Activated CD4-positive, alpha-beta T cell treated with anti-CD3 and anti-CD28 coated beads for 1 hour (primary cell): ENCODE measurements at regions not wholly inside any gene's neighbourhood (a gene's known extent, or its start where the extent isn't known, plus 50 kb on each side); places are given as distances from the start of the nearest gene placed in this dataset.
A peak's percentile ranks its signal among the peaks of the same experiment; 100 is the strongest.
"Not testable (repeated sequence)": the region's sequence is repeated elsewhere in the genome, so short reads cannot be mapped to it uniquely, and the experiment has no call there.

Experiments used
- DNase-seq: peaks from one replicate; pipeline ENCODE4 v3.0.0-alpha.2; 2020

- peak; percentile 31 for DNase-seq
Observed at GRCh38 chr5:1666812-1667588, 132.6 kb downstream of the MRPL36 start.

GRCh38 chr5:1666221-1666620, 133.4 kb downstream of the MRPL36 start:
- no peak for DNase-seq

- DNase-seq = no peak
Observed at GRCh38 chr5:1665803-1666202, 133.8 kb downstream of the MRPL36 start.

GRCh38 chr5:1665231-1665630, 134.4 kb downstream of the MRPL36 start:
- DNase-seq = no peak

GRCh38 chr5:1663186-1663585, 136.5 kb downstream of the MRPL36 start:
- no peak for DNase-seq

GRCh38 chr5:1662559-1663085, 137.0 kb downstream of the MRPL36 start:
- no peak for DNase-seq

- DNase-seq = no peak
Observed at GRCh38 chr5:1661831-1662558, 137.6 kb downstream of the MRPL36 start.

GRCh38 chr5:1661311-1661710, 137.6 kb upstream of the LPCAT1 start:
- no peak for DNase-seq

- no peak for DNase-seq
Observed at GRCh38 chr5:1660511-1660910, 136.8 kb upstream of the LPCAT1 start.

GRCh38 chr5:1660001-1660400, 136.2 kb upstream of the LPCAT1 start:
- no peak for DNase-seq

GRCh38 chr5:1659100-1659981, 135.6 kb upstream of the LPCAT1 start:
- DNase-seq = no peak

GRCh38 chr5:1658665-1659064, 134.9 kb upstream of the LPCAT1 start:
- DNase-seq = no peak

- no peak for DNase-seq
Observed at GRCh38 chr5:1657161-1657741, 133.5 kb upstream of the LPCAT1 start.

- no peak for DNase-seq
Observed at GRCh38 chr5:1656271-1656975, 132.7 kb upstream of the LPCAT1 start.

- DNase-seq = no peak
Observed at GRCh38 chr5:1655496-1656270, 131.9 kb upstream of the LPCAT1 start.

GRCh38 chr5:1654786-1655495, 131.2 kb upstream of the LPCAT1 start:
- no peak for DNase-seq

- not testable (repeated sequence) for DNase-seq
Observed at GRCh38 chr5:1653698-1654651, 130.2 kb upstream of the LPCAT1 start.

- no peak for DNase-seq
Observed at GRCh38 chr5:1652873-1653697, 129.3 kb upstream of the LPCAT1 start.
